ENCODE measurements at regions not wholly inside any gene's neighbourhood (a gene's known extent, or its start where the extent isn't known, plus 50 kb on each side); places are given as distances from the start of the nearest gene placed in this dataset.

DNA sequence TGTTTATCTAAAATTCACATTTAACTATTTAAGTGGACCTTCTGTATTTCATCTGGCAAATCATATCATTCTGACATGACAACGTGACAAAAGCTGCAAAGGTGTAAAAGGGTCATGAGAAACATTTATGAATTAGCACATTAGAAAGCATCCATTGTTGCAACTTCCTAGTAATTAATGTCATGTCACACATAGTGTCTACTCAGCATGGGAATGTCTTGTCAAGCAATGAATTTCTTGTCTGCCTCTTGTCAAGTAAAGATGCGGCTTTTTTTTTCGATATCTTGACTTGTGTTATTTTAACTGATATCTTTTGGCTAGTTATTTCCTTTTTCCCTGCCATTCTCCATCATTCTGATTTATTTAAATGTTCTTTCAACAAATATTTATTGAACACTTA is 463.5 kb upstream of the CXorf51B start:
- TF ChIP-seq, protein P1, sequence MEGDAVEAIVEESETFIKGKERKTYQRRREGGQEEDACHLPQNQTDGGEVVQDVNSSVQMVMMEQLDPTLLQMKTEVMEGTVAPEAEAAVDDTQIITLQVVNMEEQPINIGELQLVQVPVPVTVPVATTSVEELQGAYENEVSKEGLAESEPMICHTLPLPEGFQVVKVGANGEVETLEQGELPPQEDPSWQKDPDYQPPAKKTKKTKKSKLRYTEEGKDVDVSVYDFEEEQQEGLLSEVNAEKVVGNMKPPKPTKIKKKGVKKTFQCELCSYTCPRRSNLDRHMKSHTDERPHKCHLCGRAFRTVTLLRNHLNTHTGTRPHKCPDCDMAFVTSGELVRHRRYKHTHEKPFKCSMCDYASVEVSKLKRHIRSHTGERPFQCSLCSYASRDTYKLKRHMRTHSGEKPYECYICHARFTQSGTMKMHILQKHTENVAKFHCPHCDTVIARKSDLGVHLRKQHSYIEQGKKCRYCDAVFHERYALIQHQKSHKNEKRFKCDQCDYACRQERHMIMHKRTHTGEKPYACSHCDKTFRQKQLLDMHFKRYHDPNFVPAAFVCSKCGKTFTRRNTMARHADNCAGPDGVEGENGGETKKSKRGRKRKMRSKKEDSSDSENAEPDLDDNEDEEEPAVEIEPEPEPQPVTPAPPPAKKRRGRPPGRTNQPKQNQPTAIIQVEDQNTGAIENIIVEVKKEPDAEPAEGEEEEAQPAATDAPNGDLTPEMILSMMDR (IDR thresholded peaks at IDR 0.05; ENCODE audit: insufficient read depth, low read length, severe bottlenecking) = no peak
- no peak overlapping the region for H3K4me3 ChIP-seq (ENCODE audit: low read depth, low read length)
- H3K36me3 ChIP-seq (ENCODE audit: control insufficient read depth, insufficient read depth, low read length) = no peaks in the 10 kb centered on the region
- H3K27me3 ChIP-seq (ENCODE audit: control insufficient read depth, insufficient read depth, low read length) = no peaks in the 10 kb centered on the region
- no peak for FAIRE-seq
- DNase-seq (ENCODE audit: low read depth) = no peak

DNA sequence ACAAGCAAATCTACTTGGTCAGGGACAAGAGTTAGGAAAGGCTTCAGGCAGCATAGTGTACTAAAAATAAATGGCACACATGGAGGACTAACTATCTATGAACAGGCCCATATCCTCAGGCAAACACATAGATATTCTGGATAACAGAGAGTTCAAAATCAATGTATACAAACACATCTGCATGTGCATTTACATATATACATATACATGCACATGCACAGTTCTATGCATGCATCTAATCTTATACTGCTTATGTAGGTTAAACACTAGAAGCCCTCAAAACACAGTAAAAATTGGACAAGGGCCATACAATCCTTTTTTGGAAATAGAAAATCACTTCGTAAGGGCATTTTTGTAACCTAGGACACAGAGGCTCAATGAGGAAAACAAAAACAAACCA is 458.0 kb upstream of the CXorf51B start:
- TF ChIP-seq, protein P1 (IDR thresholded peaks at IDR 0.05; ENCODE audit: insufficient read depth, low read length, severe bottlenecking) = no peak
- Histone ChIP-seq H3K36me3 (ENCODE audit: control insufficient read depth, insufficient read depth, low read length) (no peaks in the 10 kb centered on the region), H3K4me3 (ENCODE audit: low read depth, low read length) (no peak overlapping the region), H3K27me3 (ENCODE audit: control insufficient read depth, insufficient read depth, low read length) (no peaks in the 10 kb centered on the region)
- DNase-seq (ENCODE audit: low read depth) = no peak
- FAIRE-seq = no peak

DNA sequence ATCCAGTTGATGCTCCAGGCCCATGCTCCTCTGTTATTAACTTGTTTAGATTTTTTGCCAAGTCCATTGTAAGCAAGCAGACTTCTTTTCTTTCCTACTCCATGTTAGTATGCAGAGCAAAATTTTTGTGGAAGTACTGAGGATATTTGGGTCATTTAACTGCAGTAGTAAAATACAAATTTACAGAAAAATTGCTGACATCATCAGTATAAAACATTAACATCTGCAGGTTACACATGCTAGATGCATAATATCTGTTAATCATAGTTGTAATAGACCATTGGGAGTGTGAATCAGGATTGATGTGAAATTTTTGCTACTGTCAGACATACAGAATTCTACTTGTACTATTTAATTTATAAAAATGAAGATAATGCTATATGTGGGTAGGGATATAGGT is 454.1 kb upstream of the CXorf51B start:
- Histone ChIP-seq H3K4me3 (ENCODE audit: low read depth, low read length) (no peak overlapping the region), H3K27me3 (ENCODE audit: control insufficient read depth, insufficient read depth, low read length) (no peaks in the 10 kb centered on the region), H3K36me3 (ENCODE audit: control insufficient read depth, insufficient read depth, low read length) (no peaks in the 10 kb centered on the region)
- DNase-seq (ENCODE audit: low read depth) (no peak), FAIRE-seq (no peak)
- TF ChIP-seq, protein P1 (IDR thresholded peaks at IDR 0.05; ENCODE audit: insufficient read depth, low read length, severe bottlenecking) = no peak

DNA sequence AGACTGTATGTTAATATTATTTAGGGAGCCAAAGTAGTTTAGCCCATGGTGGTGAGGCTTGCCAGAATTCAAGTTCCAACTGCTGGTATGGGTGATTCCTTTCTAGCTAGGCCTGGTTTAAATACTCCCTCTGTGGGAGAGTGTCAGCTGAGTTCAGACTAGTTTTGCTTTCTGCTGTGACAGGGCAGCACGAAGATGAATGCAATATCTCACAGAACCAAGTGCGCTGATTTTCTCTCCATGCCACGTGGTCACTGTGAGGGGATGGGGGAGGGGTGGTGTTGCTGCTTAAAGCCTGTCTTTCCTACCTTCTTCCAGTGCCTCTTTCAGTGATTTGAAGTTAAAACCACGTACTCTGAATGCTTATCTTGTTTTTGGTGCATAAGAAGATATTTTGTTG is 445.7 kb upstream of the CXorf51B start:
- DNase-seq (ENCODE audit: low read depth) (no peak), FAIRE-seq (no peak)
- Histone ChIP-seq H3K4me3 (ENCODE audit: low read depth, low read length) (no peak overlapping the region), H3K27me3 (ENCODE audit: control insufficient read depth, insufficient read depth, low read length) (no peaks in the 10 kb centered on the region), H3K36me3 (ENCODE audit: control insufficient read depth, insufficient read depth, low read length) (no peaks in the 10 kb centered on the region)
- TF ChIP-seq, protein P1 (IDR thresholded peaks at IDR 0.05; ENCODE audit: insufficient read depth, low read length, severe bottlenecking) = no peak

DNA sequence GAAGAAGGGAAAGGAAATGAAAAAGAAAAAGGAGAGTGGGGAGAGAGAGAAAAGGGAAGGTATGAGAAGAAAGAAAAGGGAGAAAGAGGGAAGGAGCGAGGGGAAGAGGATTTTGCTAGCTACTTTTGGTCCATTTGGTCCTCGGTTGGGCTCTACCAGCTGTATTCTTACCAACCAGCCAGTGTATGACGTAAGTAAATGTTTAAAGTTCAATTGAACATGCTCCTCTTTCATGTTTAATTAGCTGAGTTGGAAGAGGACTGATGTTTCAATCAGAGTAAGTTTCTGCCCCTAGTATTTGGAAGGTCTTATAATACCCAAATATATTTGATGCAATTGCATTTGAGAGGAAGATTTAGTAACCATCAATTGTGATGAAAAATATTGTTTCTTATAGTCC is 424.0 kb upstream of the CXorf51B start:
- H3K36me3 ChIP-seq (ENCODE audit: control insufficient read depth, insufficient read depth, low read length) = no peaks in the 10 kb centered on the region
- FAIRE-seq (no peak), DNase-seq (ENCODE audit: low read depth) (no peak)
- TF ChIP-seq, protein P1 (IDR thresholded peaks at IDR 0.05; ENCODE audit: insufficient read depth, low read length, severe bottlenecking) = no peak
- no peak overlapping the region for H3K4me3 ChIP-seq (ENCODE audit: low read depth, low read length)
- no peaks in the 10 kb centered on the region for H3K27me3 ChIP-seq (ENCODE audit: control insufficient read depth, insufficient read depth, low read length)

DNA sequence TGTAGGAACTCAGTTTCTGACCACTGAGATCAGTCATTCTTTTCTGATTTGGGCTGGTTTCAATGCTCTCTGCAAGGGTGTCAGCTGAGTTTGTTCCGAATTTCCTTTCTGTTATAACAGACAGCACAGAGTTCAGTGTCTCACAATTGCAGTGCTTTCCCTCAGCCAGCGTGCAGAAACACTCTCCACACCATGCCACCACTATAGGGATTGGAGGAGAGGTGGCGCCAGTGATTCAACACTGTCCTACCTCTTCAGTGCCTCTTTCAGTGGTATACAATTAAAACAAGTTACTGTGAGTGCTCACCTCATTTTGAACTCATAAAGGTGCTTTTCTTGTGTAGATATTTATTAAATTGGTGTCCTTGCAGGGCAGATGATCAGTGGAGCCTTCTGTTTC is 413.2 kb upstream of the CXorf51B start:
- no peak overlapping the region for H3K4me3 ChIP-seq (ENCODE audit: low read depth, low read length)
- TF ChIP-seq, protein P1 (IDR thresholded peaks at IDR 0.05; ENCODE audit: insufficient read depth, low read length, severe bottlenecking) = no peak
- no peak for DNase-seq (ENCODE audit: low read depth)
- FAIRE-seq = no peak
- no peaks in the 10 kb centered on the region for H3K27me3 ChIP-seq (ENCODE audit: control insufficient read depth, insufficient read depth, low read length)
- no peaks in the 10 kb centered on the region for H3K36me3 ChIP-seq (ENCODE audit: control insufficient read depth, insufficient read depth, low read length)
